Muscle layer of duodenum (tissue), 2 donors: ENCODE measurements at regions not wholly inside any gene's neighbourhood (a gene's known extent, or its start where the extent isn't known, plus 50 kb on each side); places are given as distances from the start of the nearest gene placed in this dataset.
"Not testable (repeated sequence)": the region's sequence is repeated elsewhere in the genome, so short reads cannot be mapped to it uniquely, and the experiment has no call there.

ENCODE experiments used
- H3K27ac ChIP-seq: one replicate; pipeline ENCODE4 v1.7.0; 2013; ENCODE audit warnings: mild to moderate bottlenecking, low read length
- H3K27me3 ChIP-seq: one replicate; pipeline ENCODE4 v1.7.0; 2013; ENCODE audit warnings: low read depth, mild to moderate bottlenecking, control low read depth, low read length
- H3K36me3 ChIP-seq, 2 donors: one replicate each; pipeline ENCODE4 v1.7.0; 2013; ENCODE audit warnings: low read length in 2 of 2, control low read depth in 1 of 2, mild to moderate bottlenecking in 1 of 2; ENCODE audit not compliant: insufficient read depth in 2 of 2, control insufficient read depth in 1 of 2
- H3K4me1 ChIP-seq, 2 donors: one replicate each; pipeline ENCODE4 v1.7.0; 2013; ENCODE audit warnings: low read length in 2 of 2, mild to moderate bottlenecking in 2 of 2, control low read depth in 1 of 2, moderate library complexity in 1 of 2; ENCODE audit not compliant: insufficient read depth in 2 of 2, control insufficient read depth in 1 of 2
- H3K4me3 ChIP-seq, 2 donors: one replicate each; pipeline ENCODE4 v1.7.0; 2013; ENCODE audit warnings: low read length in 2 of 2, low read depth in 1 of 2, mild to moderate bottlenecking in 1 of 2
- H3K9me3 ChIP-seq, 2 donors: one replicate each; pipeline ENCODE4 v1.7.0; 2013; ENCODE audit warnings: low read length in 2 of 2, control low read depth in 1 of 2, mild to moderate bottlenecking in 1 of 2; ENCODE audit not compliant: control insufficient read depth in 1 of 2
- donor health status: healthy.

DNA sequence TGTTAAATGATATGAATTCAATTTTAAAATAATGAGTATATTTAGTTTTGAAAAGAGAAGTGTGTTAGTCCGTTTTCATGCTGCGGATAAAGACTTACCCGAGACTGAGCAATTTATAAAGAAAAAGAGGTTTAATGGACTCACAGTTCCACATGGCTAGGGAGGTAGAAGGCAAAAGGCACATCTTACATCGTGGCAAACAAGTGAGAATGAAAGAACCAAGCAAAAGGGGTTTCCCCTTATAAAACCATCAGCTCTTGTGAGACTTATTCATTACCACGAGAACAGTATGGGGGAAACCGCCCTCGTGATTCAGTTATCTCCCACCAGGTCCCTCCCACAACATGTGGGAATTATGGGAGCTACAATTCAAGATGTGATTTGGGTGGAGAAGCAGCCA, 51.8 kb upstream of the OSMR start:
- not testable (repeated sequence) for H3K27me3 ChIP-seq, H3K36me3 ChIP-seq, H3K4me1 ChIP-seq, H3K27ac ChIP-seq, H3K9me3 ChIP-seq, H3K4me3 ChIP-seq

GRCh38 chr5:38794986-38795385, 50.8 kb upstream of the OSMR start:
- Histone ChIP-seq H3K4me3 (no peak overlapping the region), H3K27ac (no peak overlapping the region), H3K27me3 (no peaks in the 10 kb centered on the region), H3K9me3 (no peaks in the 10 kb centered on the region), H3K4me1 (peaks cover 0 to 4% of the 10 kb centered on the region in 2 donors), H3K36me3 (no peaks in the 10 kb centered on the region)

GRCh38 chr5:38795986-38796741, 49.6 kb upstream of the OSMR start:
- no peaks in the 10 kb centered on the region for H3K27me3 ChIP-seq
- no peaks in the 10 kb centered on the region for H3K9me3 ChIP-seq
- H3K4me1 ChIP-seq, result peaks cover 0 to 4% of the 10 kb centered on the region in 2 donors
- no peaks in the 10 kb centered on the region for H3K36me3 ChIP-seq
- H3K4me3 ChIP-seq, result no peak overlapping the region
- H3K27ac ChIP-seq, result no peak overlapping the region
